ENCODE measurements at regions not wholly inside any gene's neighbourhood (a gene's known extent, or its start where the extent isn't known, plus 50 kb on each side); places are given as distances from the start of the nearest gene placed in this dataset.

- CTCF ChIA-PET: no interaction called here
- POLR2A ChIA-PET: no interaction called here
Observed at GRCh38 chr2:42108852-42109251, 60.3 kb upstream of the EML4 start.

DNA sequence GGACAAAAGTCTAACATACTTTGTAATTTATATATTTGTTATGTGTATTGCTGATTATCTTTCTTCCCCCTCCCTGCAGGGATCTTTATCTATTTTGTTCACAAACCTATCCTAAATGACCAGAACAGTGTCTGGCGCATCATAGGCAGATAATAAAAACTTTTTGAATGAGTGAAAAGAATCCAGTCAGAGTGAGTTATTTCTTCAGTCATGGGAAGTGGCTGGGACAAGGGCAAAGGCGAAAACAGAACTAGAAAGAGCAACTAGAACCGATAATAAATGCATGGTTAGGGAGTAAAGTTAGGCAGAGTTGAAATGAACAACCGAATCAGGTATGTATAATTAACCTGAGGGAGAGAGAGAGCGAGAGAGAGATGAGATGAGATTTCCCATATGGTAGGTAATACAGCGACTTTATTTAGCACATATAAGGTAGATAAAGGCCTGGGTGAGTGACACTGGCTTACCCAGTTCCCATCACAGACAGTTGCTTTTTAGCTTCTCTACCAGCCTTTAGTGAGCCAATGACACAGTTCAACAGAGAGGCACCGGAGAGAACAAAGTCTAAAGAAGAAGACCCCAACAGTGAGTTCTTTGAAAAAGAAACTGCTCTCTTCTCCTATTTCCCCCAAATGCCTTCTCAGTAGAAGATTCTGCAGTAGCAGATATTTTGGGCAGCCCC is 59.1 kb upstream of the EML4 start:
- CTCF ChIA-PET: no interaction called here
- POLR2A ChIA-PET: no interaction called here

DNA sequence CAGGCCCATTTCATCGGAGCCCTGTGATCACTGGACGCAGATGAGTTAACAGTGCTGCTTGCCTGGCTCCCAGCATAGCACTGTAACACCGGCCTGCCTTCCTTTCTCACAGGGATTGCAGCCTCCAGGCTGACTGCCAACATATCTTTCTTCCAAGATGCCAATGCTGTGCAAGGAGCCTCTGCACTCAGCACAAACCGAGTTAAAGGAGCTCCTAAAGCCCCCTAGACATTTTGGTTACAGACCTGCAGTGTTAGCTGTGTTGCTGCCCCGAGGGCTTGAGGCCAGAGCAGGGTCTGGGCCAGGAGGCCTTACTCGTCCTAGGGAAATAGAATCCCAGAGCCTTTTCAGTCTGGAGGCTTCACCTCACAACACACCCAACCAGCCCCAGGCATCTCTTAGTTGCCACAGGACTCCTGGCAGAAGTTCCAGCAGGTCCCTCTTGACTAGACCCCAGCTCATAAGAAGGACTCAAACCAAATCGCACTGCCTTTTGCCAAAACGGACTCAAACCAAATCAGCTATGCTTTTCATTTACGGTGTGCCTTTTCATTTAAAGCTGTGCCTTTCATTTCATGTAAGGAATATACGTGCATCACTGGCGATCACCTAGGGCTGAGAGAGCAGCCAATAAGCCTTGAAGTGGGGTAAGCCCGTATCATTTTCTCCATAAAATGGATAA is 58.4 kb upstream of the EML4 start:
- POLR2A ChIA-PET: no interaction called here
- CTCF ChIA-PET: interaction anchor here (1.3 kb wide), 1 partner anchor 15 kb away, joined by 4 read pairs; no protein-coding TSS in a partner anchor

DNA sequence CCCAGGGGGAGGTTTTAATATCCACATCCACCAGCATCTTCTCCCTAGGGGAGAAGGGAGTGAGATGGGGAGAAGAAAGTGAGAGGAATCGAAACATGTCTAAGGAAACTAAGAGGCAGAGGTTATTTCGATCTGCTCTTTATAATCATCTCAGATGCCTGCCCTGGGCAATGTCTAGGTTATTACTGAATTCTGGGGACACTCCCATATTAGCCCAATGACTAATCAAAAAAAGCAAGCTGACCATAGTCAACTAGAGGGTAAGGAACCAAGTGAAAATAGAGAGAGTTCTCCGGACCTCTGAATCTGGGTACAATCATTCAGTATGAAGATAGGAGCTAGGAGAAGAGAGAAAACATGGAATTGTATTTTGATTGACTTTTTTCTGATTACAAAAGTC is 56.7 kb upstream of the EML4 start:
- ChIA-PET POLR2A (no interaction called here), CTCF (interaction anchor here (1.3 kb wide), 1 partner anchor 14 kb away, joined by 4 read pairs; no protein-coding TSS in a partner anchor)

GRCh38 chr2:42113452-42113851 is 55.7 kb upstream of the EML4 start:
- ChIA-PET POLR2A (interaction anchor here (0.5 kb wide), 1 partner anchor 99 kb away, joined by 3 read pairs; no protein-coding TSS in a partner anchor), CTCF (interaction anchor here (1.1 kb wide), 1 partner anchor 231 kb away, joined by 3 read pairs; no protein-coding TSS in a partner anchor)

DNA sequence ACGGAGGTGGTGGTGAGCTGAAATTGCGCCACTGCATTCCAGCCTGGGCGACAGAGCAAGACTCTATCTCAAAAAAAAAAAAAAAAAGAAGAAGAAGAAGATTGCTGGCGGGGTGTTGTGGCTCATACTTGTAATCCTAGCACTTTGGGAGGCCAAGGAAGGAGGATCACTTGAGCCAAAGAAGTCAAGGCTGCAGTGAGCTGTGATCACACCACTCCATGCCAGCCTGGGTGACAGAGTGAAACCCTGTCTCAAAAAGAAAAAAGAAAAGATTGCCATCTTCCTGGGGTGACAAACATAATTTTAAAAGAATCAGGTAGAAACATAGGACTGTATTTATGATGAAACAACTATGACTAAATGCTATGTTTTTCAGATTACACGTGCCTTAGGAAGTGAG is 55.1 kb upstream of the EML4 start:
- ChIA-PET POLR2A (interaction anchor here (0.5 kb wide), 1 partner anchor 98 kb away, joined by 3 read pairs; no protein-coding TSS in a partner anchor), CTCF (no interaction called here)

DNA sequence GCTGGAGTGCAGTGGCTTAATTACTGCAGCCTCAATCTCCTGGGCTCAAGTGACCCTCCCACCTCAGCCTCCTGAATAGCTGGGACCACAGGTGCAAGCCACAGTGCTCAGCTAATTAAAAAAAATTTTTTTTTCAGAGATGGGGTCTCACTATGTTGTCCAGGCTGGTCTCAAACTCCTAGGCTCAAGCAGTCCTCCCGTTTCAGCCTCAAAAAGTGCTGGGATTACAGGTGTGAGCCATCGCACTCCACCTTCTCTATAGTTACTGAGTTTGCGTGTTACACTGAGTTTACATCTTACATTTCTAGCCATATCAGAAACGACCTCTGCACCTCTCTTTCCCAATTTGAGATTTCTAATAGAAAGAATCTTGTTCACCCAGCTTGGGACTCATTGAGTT is 53.6 kb upstream of the EML4 start:
- CTCF ChIA-PET: interaction anchor here (1.0 to 1.5 kb wide), 3 partner anchors 10 to 69 kb away, joined by 3 read pairs; no protein-coding TSS in a partner anchor

DNA sequence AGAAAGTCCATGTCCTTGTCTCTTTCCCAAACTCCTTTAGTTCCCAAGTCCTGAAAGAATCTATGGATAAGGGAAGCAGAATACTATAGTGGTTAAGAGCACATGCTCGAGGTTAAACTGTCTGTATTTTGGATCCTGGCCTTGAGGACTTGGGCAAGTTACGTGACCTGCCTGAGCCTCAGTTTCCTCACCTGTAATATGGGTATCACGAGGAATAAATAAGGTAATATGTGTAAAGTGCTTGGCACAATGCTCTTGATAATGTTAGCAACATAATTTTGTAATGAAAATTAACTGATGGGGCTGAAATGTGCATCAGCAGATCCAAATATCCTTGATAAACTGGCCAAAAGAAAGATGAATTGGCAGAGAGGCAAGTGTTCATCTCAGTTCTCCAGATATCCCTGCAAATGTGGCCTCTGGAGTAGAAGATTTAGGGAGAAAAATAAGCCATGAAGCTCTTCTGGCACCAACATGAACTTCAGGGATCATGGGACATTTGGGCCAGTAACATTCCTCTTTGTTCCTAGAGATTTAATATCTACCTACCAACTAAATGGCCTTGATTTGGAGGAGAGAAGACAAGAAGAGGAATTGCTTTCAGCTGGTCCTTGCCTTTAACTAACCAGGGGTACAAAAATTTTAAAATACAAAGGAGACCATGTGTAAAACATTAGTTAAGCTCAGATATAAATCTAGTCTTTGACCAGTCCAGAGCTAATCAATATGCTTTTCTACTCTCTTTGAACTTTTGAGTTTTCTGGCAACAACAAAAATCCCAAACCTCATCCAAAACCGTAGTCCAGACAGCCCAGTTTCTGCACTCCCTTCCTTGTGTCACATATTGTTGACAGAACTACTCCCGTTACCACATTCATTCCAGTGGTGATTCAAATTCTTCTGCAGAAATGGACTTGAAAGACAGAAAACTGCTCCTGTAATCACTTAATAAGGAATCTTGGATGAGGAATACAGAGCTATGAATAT is 52.7 kb upstream of the EML4 start:
- ChIA-PET POLR2A (interaction anchor here (0.8 kb wide), 1 partner anchor 17 kb away, joined by 3 read pairs; no protein-coding TSS in a partner anchor), CTCF (interaction anchor here (1.0 to 1.5 kb wide), 2 partner anchors 11 to 12 kb away, joined by 3 read pairs; no protein-coding TSS in a partner anchor)

More for the DNA sequence above, 53.6 kb upstream of the EML4 start:
- POLR2A ChIA-PET: interaction anchor here (0.7 to 0.8 kb wide), 2 partner anchors 18 to 51 kb away, joined by 3 to 6 read pairs; no protein-coding TSS in a partner anchor

GRCh38 chr2:42117182-42117579 is 52.0 kb upstream of the EML4 start:
- POLR2A ChIA-PET: no interaction called here

GRCh38 chr2:42117923-42118753 is 51.0 kb upstream of the EML4 start:
- ChIA-PET CTCF (interaction anchor here (0.6 to 1.1 kb wide), 4 partner anchors 8 to 159 kb away, joined by 3 read pairs; no protein-coding TSS in a partner anchor), POLR2A (no interaction called here)

More at GRCh38 chr2:42117182-42117579, 52.0 kb upstream of the EML4 start:
- CTCF ChIA-PET: interaction anchor here (0.6 to 1.5 kb wide), 2 partner anchors 9 to 11 kb away, joined by 3 read pairs; no protein-coding TSS in a partner anchor

DNA sequence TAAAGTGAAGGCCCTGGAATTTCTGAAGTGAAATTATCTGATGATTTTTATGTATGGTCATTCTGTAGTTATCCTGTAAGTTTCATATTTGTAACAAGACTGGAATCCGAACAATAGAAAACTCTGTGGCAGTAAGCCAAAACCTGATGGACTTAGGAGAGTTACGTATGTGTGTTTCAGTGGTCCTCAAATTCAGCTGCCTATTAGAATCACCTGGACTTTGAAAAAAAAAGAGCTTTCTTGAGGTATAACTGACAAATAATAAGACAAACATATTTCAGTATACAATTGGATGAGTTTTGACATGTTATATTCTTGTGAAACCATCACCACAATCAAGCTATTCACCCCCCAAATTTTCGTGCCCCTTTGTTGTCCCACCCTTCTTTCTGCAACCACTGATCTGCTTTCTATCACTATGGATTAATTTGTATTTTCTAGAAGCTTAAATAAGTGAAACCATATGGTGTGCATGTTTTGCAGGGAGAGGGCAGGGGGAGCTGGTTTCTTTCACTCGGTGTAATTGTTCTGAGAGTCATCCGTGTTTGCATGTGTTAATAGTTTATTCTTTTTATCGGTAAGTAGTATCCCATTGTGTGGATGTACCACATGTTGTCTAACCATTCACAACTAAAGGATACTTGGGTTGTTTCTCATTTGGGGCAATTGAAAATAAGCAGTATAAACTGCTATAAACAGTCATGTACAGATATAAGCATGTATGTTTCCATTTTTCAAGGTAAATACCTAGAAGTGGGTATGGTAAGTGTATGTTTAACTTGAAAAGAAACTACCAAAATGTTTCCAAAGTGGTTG is 50.2 kb upstream of the EML4 start:
- CTCF ChIA-PET: interaction anchor here (1.1 kb wide), 2 partner anchors 13 to 30 kb away, joined by 3 read pairs; no protein-coding TSS in a partner anchor
- POLR2A ChIA-PET: no interaction called here

All from activated CD8-positive, alpha-beta memory T cell treated with anti-CD3 and anti-CD28 coated beads for 36 hours (primary cell).